DND-41 (cell line): ENCODE measurements at regions not wholly inside any gene's neighbourhood (a gene's known extent, or its start where the extent isn't known, plus 50 kb on each side); places are given as distances from the start of the nearest gene placed in this dataset.

Source experiments
- ATAC-seq: fragments of 200-7000 bp; cut with Tn5 transposase; 3 replicates; pipeline ENCODE4 v1.9.1; 2021; ENCODE audit warnings: low read depth; ENCODE audit not compliant: insufficient read depth
- DNase-seq: peaks from one replicate; pipeline ENCODE4 v3.0.0-alpha.2; 2020
- H2AFZ ChIP-seq: 2 replicates; pipeline ENCODE4 v1.6.0; 2012; ENCODE audit warnings: low read depth, low read length
- H3K27ac ChIP-seq: 2 replicates; pipeline ENCODE4 v1.5.1; 2012; ENCODE audit warnings: low read length, inconsistent platforms
- H3K27me3 ChIP-seq: fragments of 200-600 bp; sonication (generic); 2 replicates; pipeline ENCODE4 v1.6.0; 2012; ENCODE audit warnings: low read length, mild to moderate bottlenecking, inconsistent platforms; ENCODE audit not compliant: insufficient read depth, poor library complexity
- H3K36me3 ChIP-seq: 2 replicates; pipeline ENCODE4 v1.5.1; 2012; ENCODE audit warnings: low read length, inconsistent platforms; ENCODE audit not compliant: insufficient read depth
- H3K4me1 ChIP-seq: 2 replicates; pipeline ENCODE4 v1.5.1; 2012; ENCODE audit warnings: mild to moderate bottlenecking, low read length; ENCODE audit not compliant: insufficient read depth
- H3K4me2 ChIP-seq: 2 replicates; pipeline ENCODE4 v1.6.0; 2012; ENCODE audit warnings: mild to moderate bottlenecking, moderate library complexity, low read length, inconsistent platforms; ENCODE audit not compliant: insufficient read depth
- H3K4me3 ChIP-seq, 2 experiments: fragments of 200-600 bp in 1 of 2; shearing (Covaris generic) in 1 of 2; 2 replicates each; pipeline ENCODE4 v1.5.1; 2012 to 2016; ENCODE audit warnings: inconsistent platforms in 2 of 2, low read length in 2 of 2, mild to moderate bottlenecking in 2 of 2, low read depth in 1 of 2, moderate library complexity in 1 of 2
- H3K79me2 ChIP-seq: 2 replicates; pipeline ENCODE4 v1.6.0; 2012; ENCODE audit warnings: low read length, inconsistent platforms; ENCODE audit not compliant: insufficient read depth
- H3K9ac ChIP-seq: 2 replicates; pipeline ENCODE4 v1.6.0; 2012; ENCODE audit warnings: low read depth, mild to moderate bottlenecking, inconsistent platforms, low read length, moderate library complexity
- H3K9me3 ChIP-seq: 2 replicates; pipeline ENCODE4 v1.5.1; 2012; ENCODE audit warnings: low read length, moderate library complexity, mild to moderate bottlenecking, inconsistent platforms; ENCODE audit not compliant: insufficient read depth, severe bottlenecking
- H4K20me1 ChIP-seq: 2 replicates; pipeline ENCODE4 v1.6.0; 2012; ENCODE audit warnings: low read length; ENCODE audit not compliant: insufficient read depth
- EZH2 ChIP-seq: IDR thresholded peaks from 3 replicates; pipeline ENCODE4 v1.6.1; 2012; ENCODE audit warnings: borderline replicate concordance, low read depth, mild to moderate bottlenecking, moderate library complexity, low read length, inconsistent platforms; ENCODE audit not compliant: severe bottlenecking
- TF ChIP-seq, protein P1 (sequence below): IDR thresholded peaks from 2 replicates; pipeline ENCODE4 v1.5.1; 2012; ENCODE audit warnings: borderline replicate concordance, low read length, moderate library complexity, mild to moderate bottlenecking; ENCODE audit not compliant: poor library complexity, severe bottlenecking; ENCODE audit errors: extremely low read depth

DNA sequence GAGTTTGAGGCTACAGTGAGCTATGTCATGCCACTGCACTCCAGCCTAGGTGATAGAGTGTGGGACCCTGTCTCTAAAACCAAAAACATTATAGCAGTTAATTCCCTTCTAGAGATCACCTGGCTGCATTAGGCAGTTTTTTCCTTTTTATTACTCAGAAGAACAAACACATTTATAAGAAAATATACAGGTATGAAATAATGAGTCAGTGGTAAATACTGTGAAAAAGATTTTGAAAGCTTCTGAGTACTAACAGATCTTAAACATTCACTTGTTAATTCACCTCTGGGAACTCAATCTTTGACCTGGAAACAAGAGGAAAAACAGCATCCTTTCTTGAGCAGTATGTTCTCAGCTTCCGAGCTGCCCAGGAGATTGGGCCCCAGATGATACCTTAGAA is 64.1 kb downstream of the UCHL1 start:
- TF ChIP-seq EZH2: no peak
- TF ChIP-seq, protein P1, sequence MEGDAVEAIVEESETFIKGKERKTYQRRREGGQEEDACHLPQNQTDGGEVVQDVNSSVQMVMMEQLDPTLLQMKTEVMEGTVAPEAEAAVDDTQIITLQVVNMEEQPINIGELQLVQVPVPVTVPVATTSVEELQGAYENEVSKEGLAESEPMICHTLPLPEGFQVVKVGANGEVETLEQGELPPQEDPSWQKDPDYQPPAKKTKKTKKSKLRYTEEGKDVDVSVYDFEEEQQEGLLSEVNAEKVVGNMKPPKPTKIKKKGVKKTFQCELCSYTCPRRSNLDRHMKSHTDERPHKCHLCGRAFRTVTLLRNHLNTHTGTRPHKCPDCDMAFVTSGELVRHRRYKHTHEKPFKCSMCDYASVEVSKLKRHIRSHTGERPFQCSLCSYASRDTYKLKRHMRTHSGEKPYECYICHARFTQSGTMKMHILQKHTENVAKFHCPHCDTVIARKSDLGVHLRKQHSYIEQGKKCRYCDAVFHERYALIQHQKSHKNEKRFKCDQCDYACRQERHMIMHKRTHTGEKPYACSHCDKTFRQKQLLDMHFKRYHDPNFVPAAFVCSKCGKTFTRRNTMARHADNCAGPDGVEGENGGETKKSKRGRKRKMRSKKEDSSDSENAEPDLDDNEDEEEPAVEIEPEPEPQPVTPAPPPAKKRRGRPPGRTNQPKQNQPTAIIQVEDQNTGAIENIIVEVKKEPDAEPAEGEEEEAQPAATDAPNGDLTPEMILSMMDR: no peak
- H3K36me3 ChIP-seq: no peaks in the 10 kb centered on the region
- H3K4me2 ChIP-seq: no peak overlapping the region
- no peak overlapping the region for H3K4me3 ChIP-seq
- no peaks in the 10 kb centered on the region for H4K20me1 ChIP-seq
- H3K9me3 ChIP-seq: no peaks in the 10 kb centered on the region
- H3K79me2 ChIP-seq: no peaks in the 10 kb centered on the region
- no peaks in the 10 kb centered on the region for H3K27me3 ChIP-seq
- no peak overlapping the region for H2AFZ ChIP-seq
- ATAC-seq (no peak), DNase-seq (no peak)
- no peak overlapping the region for H3K9ac ChIP-seq
- H3K27ac ChIP-seq: no peak overlapping the region
- no peaks in the 10 kb centered on the region for H3K4me1 ChIP-seq

DNA sequence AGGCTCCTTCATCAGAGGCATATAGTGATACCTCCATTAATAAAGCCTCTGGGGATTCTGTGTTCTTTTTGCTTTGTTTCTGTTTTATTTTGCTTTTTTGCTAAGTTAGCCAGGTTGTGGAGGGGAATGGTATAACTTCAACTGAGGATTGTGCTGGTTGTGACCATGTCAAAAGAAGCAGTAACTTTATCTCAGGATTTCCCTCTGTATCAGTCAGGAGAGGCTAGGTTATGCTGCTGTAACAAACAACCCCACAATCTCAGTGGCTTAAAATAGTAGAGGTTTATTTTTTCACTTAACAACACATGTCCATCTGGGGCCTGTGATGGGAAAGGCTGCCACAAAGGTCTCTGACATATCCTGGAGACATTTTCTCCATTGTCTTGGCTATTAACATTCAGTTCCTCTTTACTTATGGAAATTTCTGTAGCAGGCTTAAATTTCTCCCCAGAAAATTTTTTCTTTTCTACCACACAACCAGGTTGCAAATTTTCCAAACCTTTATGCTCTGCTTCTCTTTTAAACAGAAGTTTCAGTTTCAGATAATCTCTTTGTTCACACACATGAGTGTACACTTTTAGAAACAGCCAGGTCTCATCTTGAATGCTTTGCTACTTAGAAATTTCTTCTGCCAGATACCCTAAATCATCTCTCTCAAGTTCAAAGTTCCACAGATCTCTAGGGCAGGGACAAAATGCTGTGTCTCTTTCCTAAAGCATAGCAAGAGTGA is 64.7 kb downstream of the UCHL1 start:
- Histone ChIP-seq H3K9me3 (no peaks in the 10 kb centered on the region), H3K4me3 (no peak overlapping the region), H4K20me1 (no peaks in the 10 kb centered on the region), H3K79me2 (no peaks in the 10 kb centered on the region), H3K36me3 (no peaks in the 10 kb centered on the region), H3K9ac (no peak overlapping the region), H3K27ac (no peak overlapping the region), H3K4me2 (no peak overlapping the region), H3K4me1 (no peaks in the 10 kb centered on the region), H2AFZ (no peak overlapping the region), H3K27me3 (no peaks in the 10 kb centered on the region)
- ATAC-seq: no peak
- DNase-seq: no peak
- TF ChIP-seq, protein P1: no peak
- TF ChIP-seq EZH2: no peak

DNA sequence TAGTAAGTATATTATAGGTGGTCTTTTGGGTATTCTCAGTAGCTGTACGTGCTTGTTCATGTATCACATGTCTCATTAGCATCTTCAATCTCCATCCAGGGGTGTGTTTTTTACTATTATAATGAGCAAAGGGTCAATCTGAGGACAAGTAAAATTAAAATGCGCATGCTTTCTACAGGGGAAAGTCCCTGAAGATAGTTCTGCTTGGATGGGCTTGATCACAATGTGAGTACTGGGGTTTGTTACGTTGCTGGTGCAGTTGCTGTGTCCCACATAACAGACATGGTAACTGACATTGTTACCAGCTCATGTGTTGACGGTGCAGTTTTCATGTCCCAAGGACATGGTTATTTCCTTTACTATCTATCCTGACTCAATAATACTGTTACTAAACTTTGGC is 65.9 kb downstream of the UCHL1 start:
- ATAC-seq: no peak
- no peak for DNase-seq
- H3K27me3 ChIP-seq: no peaks in the 10 kb centered on the region
- H3K27ac ChIP-seq: no peak overlapping the region
- H2AFZ ChIP-seq: no peak overlapping the region
- no peak overlapping the region for H3K9ac ChIP-seq
- H3K36me3 ChIP-seq: no peaks in the 10 kb centered on the region
- TF ChIP-seq, protein P1: no peak
- TF ChIP-seq EZH2: no peak
- no peaks in the 10 kb centered on the region for H3K4me1 ChIP-seq
- H3K79me2 ChIP-seq: no peaks in the 10 kb centered on the region
- H3K4me3 ChIP-seq: no peak overlapping the region
- H3K9me3 ChIP-seq: no peaks in the 10 kb centered on the region
- H4K20me1 ChIP-seq: no peaks in the 10 kb centered on the region
- no peak overlapping the region for H3K4me2 ChIP-seq

DNA sequence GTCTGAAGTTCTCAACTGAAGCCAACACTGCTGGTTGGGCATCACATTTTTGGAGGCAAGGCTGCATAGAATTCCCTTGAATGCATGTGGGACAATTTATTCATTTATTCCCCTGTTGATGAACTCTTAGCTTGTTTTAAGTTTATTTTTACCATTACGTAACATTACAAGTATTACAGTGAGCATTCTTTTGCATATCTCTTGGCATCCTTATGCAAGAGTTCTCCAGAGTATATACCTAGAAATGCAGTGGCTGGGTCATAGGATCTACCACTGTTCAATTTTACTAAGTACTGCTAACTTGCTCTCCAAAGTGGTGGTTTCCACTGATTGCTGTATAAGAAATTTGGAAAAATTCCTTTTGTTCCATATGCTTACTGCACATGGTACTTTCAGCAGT is 66.5 kb downstream of the UCHL1 start:
- Histone ChIP-seq H3K9me3 (no peaks in the 10 kb centered on the region), H3K27ac (no peak overlapping the region), H3K9ac (no peak overlapping the region), H3K79me2 (no peaks in the 10 kb centered on the region), H3K27me3 (no peaks in the 10 kb centered on the region), H4K20me1 (no peaks in the 10 kb centered on the region), H3K4me1 (no peaks in the 10 kb centered on the region), H2AFZ (no peak overlapping the region), H3K4me3 (no peak overlapping the region), H3K36me3 (no peaks in the 10 kb centered on the region), H3K4me2 (no peak overlapping the region)
- DNase-seq (no peak), ATAC-seq (no peak)
- no peak for TF ChIP-seq EZH2
- TF ChIP-seq, protein P1: no peak
